GM06990 (cell line): ENCODE measurements at regions not wholly inside any gene's neighbourhood (a gene's known extent, or its start where the extent isn't known, plus 50 kb on each side); places are given as distances from the start of the nearest gene placed in this dataset.

Experiments
- DNase-seq: peaks from one replicate; pipeline ENCODE4 v3.0.0-alpha.2; 2011; ENCODE audit not compliant: insufficient read length; ENCODE audit errors: extremely low read depth
- H3K27me3 ChIP-seq: replicated peaks from 2 replicates; pipeline ENCODE4 v1.6.0; 2011; ENCODE audit warnings: low read length; ENCODE audit not compliant: control insufficient read depth, insufficient read depth
- H3K36me3 ChIP-seq: 2 replicates; pipeline ENCODE4 v1.5.1; 2011; ENCODE audit warnings: low read length; ENCODE audit not compliant: control insufficient read depth, insufficient read depth
- H3K4me3 ChIP-seq: replicated peaks from 2 replicates; pipeline ENCODE4 v1.5.1; 2011; ENCODE audit warnings: low read depth, mild to moderate bottlenecking, control low read depth, low read length
- CTCF ChIP-seq: IDR thresholded peaks from 2 replicates; pipeline ENCODE4 v1.5.1; 2011; ENCODE audit warnings: low read length, control low read depth, mild to moderate bottlenecking, inconsistent platforms; ENCODE audit not compliant: insufficient read depth, poor library complexity, severe bottlenecking

- DNase-seq = no peak
- TF ChIP-seq CTCF = no peak
- H3K4me3 ChIP-seq = no peak overlapping the region
- H3K27me3 ChIP-seq = no peaks in the 10 kb centered on the region
- H3K36me3 ChIP-seq = no peaks in the 10 kb centered on the region
Observed at GRCh38 chr2:60064687-60065389, 488.6 kb downstream of the BCL11A start.

- Histone ChIP-seq H3K4me3 (no peak overlapping the region), H3K27me3 (no peaks in the 10 kb centered on the region), H3K36me3 (no peaks in the 10 kb centered on the region)
- TF ChIP-seq CTCF = no peak
- no peak for DNase-seq
Observed at GRCh38 chr2:60058781-60059180, 494.7 kb downstream of the BCL11A start.

GRCh38 chr2:60054571-60055340, 498.7 kb downstream of the BCL11A start:
- TF ChIP-seq CTCF = no peak
- Histone ChIP-seq H3K4me3 (no peak overlapping the region), H3K27me3 (no peaks in the 10 kb centered on the region), H3K36me3 (no peaks in the 10 kb centered on the region)
- DNase-seq = no peak

GRCh38 chr2:60053791-60054190, 499.7 kb downstream of the BCL11A start:
- no peak for TF ChIP-seq CTCF
- Histone ChIP-seq H3K27me3 (no peaks in the 10 kb centered on the region), H3K4me3 (no peak overlapping the region), H3K36me3 (no peaks in the 10 kb centered on the region)
- no peak for DNase-seq

GRCh38 chr2:60052601-60053000, 500.9 kb downstream of the BCL11A start:
- TF ChIP-seq CTCF = no peak
- DNase-seq = no peak
- Histone ChIP-seq H3K36me3 (no peaks in the 10 kb centered on the region), H3K4me3 (no peak overlapping the region), H3K27me3 (no peaks in the 10 kb centered on the region)
